BLaER1 (cell line): ENCODE measurements at regions not wholly inside any gene's neighbourhood (a gene's known extent, or its start where the extent isn't known, plus 50 kb on each side); places are given as distances from the start of the nearest gene placed in this dataset.

Experiments
- H3K27ac ChIP-seq: shearing (Covaris generic); formaldehyde crosslinking; 2 replicates; pipeline ENCODE4 v1.8.1; 2022
- H3K27me3 ChIP-seq: shearing (Covaris generic); formaldehyde crosslinking; 2 replicates; pipeline ENCODE4 v1.8.1; 2022
- H3K36me3 ChIP-seq: shearing (Covaris generic); formaldehyde crosslinking; 2 replicates; pipeline ENCODE4 v1.8.1; 2022
- H3K4me1 ChIP-seq: shearing (Covaris generic); formaldehyde crosslinking; 2 replicates; pipeline ENCODE4 v1.8.1; 2022
- H3K4me2 ChIP-seq: shearing (Covaris generic); formaldehyde crosslinking; 2 replicates; pipeline ENCODE4 v1.8.1; 2022
- H3K4me3 ChIP-seq: shearing (Covaris generic); formaldehyde crosslinking; 2 replicates; pipeline ENCODE4 v1.8.1; 2022
- H3K9ac ChIP-seq: shearing (Covaris generic); formaldehyde crosslinking; 2 replicates; pipeline ENCODE4 v1.8.1; 2022
- H3K9me3 ChIP-seq: shearing (Covaris generic); formaldehyde crosslinking; 2 replicates; pipeline ENCODE4 v1.8.1; 2022
- H4K20me1 ChIP-seq: shearing (Covaris generic); formaldehyde crosslinking; 2 replicates; pipeline ENCODE4 v1.8.1; 2022
- Cebpa-rat ChIP-seq: shearing (Covaris generic); IDR thresholded peaks from 2 replicates; pipeline ENCODE4 v1.8.1; 2022

- no peak overlapping the region; the same call in 1 of the 2 replicates for H3K27ac ChIP-seq
- no peaks in the 10 kb centered on the region for H3K36me3 ChIP-seq
- peak overlapping the region; percentile 53 for H3K9ac ChIP-seq
- TF ChIP-seq Cebpa-rat: no peak
- peak overlapping the region; percentile 34 for H3K4me3 ChIP-seq
- no peaks in the 10 kb centered on the region; the same call in 1 of the 2 replicates for H4K20me1 ChIP-seq
- no peaks in the 10 kb centered on the region; the same call in 1 of the 2 replicates for H3K9me3 ChIP-seq
- peaks cover 65% of the 10 kb centered on the region for H3K4me1 ChIP-seq
- H3K27me3 ChIP-seq: no peaks in the 10 kb centered on the region
- peak overlapping the region; percentile 93 for H3K4me2 ChIP-seq
Observed at GRCh38 chr9:129270903-129271431, 92.9 kb upstream of the IER5L start.

GRCh38 chr9:129270205-129270604 lies 92.1 kb upstream of the IER5L start:
- Histone ChIP-seq H3K4me3 (peak overlapping the region; percentile 34), H3K9me3 (no peaks in the 10 kb centered on the region; the same call in 1 of the 2 replicates), H3K27ac (no peak overlapping the region), H4K20me1 (no peaks in the 10 kb centered on the region; the same call in 1 of the 2 replicates), H3K36me3 (no peaks in the 10 kb centered on the region), H3K4me2 (peak overlapping the region; percentile 93), H3K27me3 (no peaks in the 10 kb centered on the region), H3K4me1 (peaks cover 57% of the 10 kb centered on the region), H3K9ac (no peak overlapping the region)
- TF ChIP-seq Cebpa-rat: no peak

- no peak overlapping the region for H3K27ac ChIP-seq
- H3K9ac ChIP-seq: no peak overlapping the region
Observed at GRCh38 chr9:129267141-129267540, 89.1 kb upstream of the IER5L start.

GRCh38 chr9:129266536-129266935 lies 88.5 kb upstream of the IER5L start:
- no peak overlapping the region for H3K4me2 ChIP-seq
- no peak for TF ChIP-seq Cebpa-rat
- H4K20me1 ChIP-seq: no peaks in the 10 kb centered on the region; the same call in 1 of the 2 replicates

More at GRCh38 chr9:129267141-129267540, 89.1 kb upstream of the IER5L start:
- H3K36me3 ChIP-seq: no peaks in the 10 kb centered on the region
- H3K4me1 ChIP-seq: peaks cover 37% of the 10 kb centered on the region
- no peaks in the 10 kb centered on the region for H3K27me3 ChIP-seq
- H3K4me2 ChIP-seq: no peak overlapping the region
- H4K20me1 ChIP-seq: no peaks in the 10 kb centered on the region; the same call in 1 of the 2 replicates
- no peak overlapping the region for H3K4me3 ChIP-seq
- H3K9me3 ChIP-seq: no peaks in the 10 kb centered on the region
- no peak for TF ChIP-seq Cebpa-rat

GRCh38 chr9:129264388-129264787 lies 86.3 kb upstream of the IER5L start:
- Histone ChIP-seq H4K20me1 (no peaks in the 10 kb centered on the region), H3K36me3 (no peaks in the 10 kb centered on the region), H3K9ac (no peak overlapping the region), H3K4me3 (no peak overlapping the region), H3K27me3 (no peaks in the 10 kb centered on the region), H3K4me1 (peaks cover 23% of the 10 kb centered on the region), H3K9me3 (no peaks in the 10 kb centered on the region), H3K4me2 (no peak overlapping the region), H3K27ac (no peak overlapping the region)
- TF ChIP-seq Cebpa-rat: no peak

More at GRCh38 chr9:129266536-129266935, 88.5 kb upstream of the IER5L start:
- no peak overlapping the region for H3K4me3 ChIP-seq
- no peaks in the 10 kb centered on the region for H3K9me3 ChIP-seq
- H3K27me3 ChIP-seq: no peaks in the 10 kb centered on the region
- H3K9ac ChIP-seq: no peak overlapping the region
- no peak overlapping the region for H3K27ac ChIP-seq
- H3K36me3 ChIP-seq: no peaks in the 10 kb centered on the region
- H3K4me1 ChIP-seq: peaks cover 33% of the 10 kb centered on the region

GRCh38 chr9:129263836-129264235 lies 85.8 kb upstream of the IER5L start:
- TF ChIP-seq Cebpa-rat: no peak
- Histone ChIP-seq H3K4me3 (no peak overlapping the region), H3K36me3 (no peaks in the 10 kb centered on the region), H3K9ac (no peak overlapping the region), H3K4me1 (peaks cover 23% of the 10 kb centered on the region), H3K9me3 (no peaks in the 10 kb centered on the region), H3K27ac (no peak overlapping the region), H3K27me3 (no peaks in the 10 kb centered on the region), H4K20me1 (no peaks in the 10 kb centered on the region), H3K4me2 (no peak overlapping the region)

GRCh38 chr9:129262261-129262660 lies 84.2 kb upstream of the IER5L start:
- H4K20me1 ChIP-seq: no peaks in the 10 kb centered on the region
- no peak overlapping the region for H3K9ac ChIP-seq
- H3K36me3 ChIP-seq: no peaks in the 10 kb centered on the region
- TF ChIP-seq Cebpa-rat: no peak
- peaks cover 32% of the 10 kb centered on the region for H3K4me1 ChIP-seq
- no peaks in the 10 kb centered on the region for H3K27me3 ChIP-seq
- H3K27ac ChIP-seq: no peak overlapping the region
- no peak overlapping the region for H3K4me2 ChIP-seq
- H3K4me3 ChIP-seq: no peak overlapping the region
- no peaks in the 10 kb centered on the region for H3K9me3 ChIP-seq

- H4K20me1 ChIP-seq: no peaks in the 10 kb centered on the region
- no peaks in the 10 kb centered on the region for H3K36me3 ChIP-seq
- H3K4me1 ChIP-seq: peaks cover 36% of the 10 kb centered on the region
- TF ChIP-seq Cebpa-rat: no peak
- no peak overlapping the region for H3K9ac ChIP-seq
- H3K4me2 ChIP-seq: peak overlapping the region; percentile 92
- no peak overlapping the region for H3K4me3 ChIP-seq
- no peaks in the 10 kb centered on the region for H3K9me3 ChIP-seq
- H3K27me3 ChIP-seq: no peaks in the 10 kb centered on the region
- H3K27ac ChIP-seq: no peak overlapping the region
Observed at GRCh38 chr9:129259375-129259774, 81.3 kb upstream of the IER5L start.

GRCh38 chr9:129258823-129259301 lies 80.8 kb upstream of the IER5L start:
- H4K20me1 ChIP-seq: no peaks in the 10 kb centered on the region
- H3K9me3 ChIP-seq: no peaks in the 10 kb centered on the region
- H3K4me3 ChIP-seq: peak overlapping the region; percentile 50
- peak overlapping the region; percentile 39; the same call in 1 of the 2 replicates for H3K9ac ChIP-seq
- H3K36me3 ChIP-seq: no peaks in the 10 kb centered on the region
- peak overlapping the region; percentile 92 for H3K4me2 ChIP-seq
- no peaks in the 10 kb centered on the region for H3K27me3 ChIP-seq
- H3K4me1 ChIP-seq: peaks cover 42% of the 10 kb centered on the region
- H3K27ac ChIP-seq: peak overlapping the region; percentile 31; the same call in 1 of the 2 replicates
- no peak for TF ChIP-seq Cebpa-rat

GRCh38 chr9:129258124-129258822 lies 80.2 kb upstream of the IER5L start:
- peak overlapping the region; percentile 92 for H3K4me2 ChIP-seq
- H3K4me3 ChIP-seq: peak overlapping the region; percentile 50
- H4K20me1 ChIP-seq: no peaks in the 10 kb centered on the region
- H3K27ac ChIP-seq: peak overlapping the region; percentile 31; the same call in 1 of the 2 replicates
- no peak for TF ChIP-seq Cebpa-rat
- H3K27me3 ChIP-seq: no peaks in the 10 kb centered on the region
- H3K9me3 ChIP-seq: no peaks in the 10 kb centered on the region
- no peaks in the 10 kb centered on the region for H3K36me3 ChIP-seq
- peaks cover 48% of the 10 kb centered on the region for H3K4me1 ChIP-seq
- peak overlapping the region; percentile 39; the same call in 1 of the 2 replicates for H3K9ac ChIP-seq
